Neural crest cell (in vitro differentiated cells): ENCODE measurements at regions not wholly inside any gene's neighbourhood (a gene's known extent, or its start where the extent isn't known, plus 50 kb on each side); places are given as distances from the start of the nearest gene placed in this dataset.

Experiments used
- DNase-seq: peaks from one replicate; pipeline ENCODE4 v3.0.0; 2021; ENCODE audit warnings: low read depth, mixed read lengths, low spot score
- H3K27ac Mint-ChIP-seq: one replicate; pipeline ENCODE4 v1.8.0; 2021; ENCODE audit warnings: mild to moderate bottlenecking, mixed read lengths; ENCODE audit not compliant: unreplicated experiment
- H3K27me3 Mint-ChIP-seq: 2 replicates; pipeline ENCODE4 v1.8.0; 2021; ENCODE audit warnings: low read depth, mild to moderate bottlenecking, mixed read lengths
- H3K36me3 Mint-ChIP-seq: 2 replicates; pipeline ENCODE4 v1.8.0; 2021; ENCODE audit warnings: low read depth, mild to moderate bottlenecking, mixed read lengths
- H3K4me1 Mint-ChIP-seq: 2 replicates; pipeline ENCODE4 v1.8.0; 2021; ENCODE audit warnings: mixed read lengths
- H3K4me3 Mint-ChIP-seq: one replicate; pipeline ENCODE4 v1.8.0; 2021; ENCODE audit warnings: mild to moderate bottlenecking, mixed read lengths
- H3K9me3 Mint-ChIP-seq: 2 replicates; pipeline ENCODE4 v1.8.0; 2021; ENCODE audit warnings: mixed read lengths
- TF ChIP-seq, protein P1 (sequence below): fragments of 200-600 bp; sonication (generic); conservative IDR thresholded peaks from 2 replicates; pipeline ENCODE4 v1.5.0; 2021; ENCODE audit warnings: antibody characterized with exemption, mild to moderate bottlenecking

DNA sequence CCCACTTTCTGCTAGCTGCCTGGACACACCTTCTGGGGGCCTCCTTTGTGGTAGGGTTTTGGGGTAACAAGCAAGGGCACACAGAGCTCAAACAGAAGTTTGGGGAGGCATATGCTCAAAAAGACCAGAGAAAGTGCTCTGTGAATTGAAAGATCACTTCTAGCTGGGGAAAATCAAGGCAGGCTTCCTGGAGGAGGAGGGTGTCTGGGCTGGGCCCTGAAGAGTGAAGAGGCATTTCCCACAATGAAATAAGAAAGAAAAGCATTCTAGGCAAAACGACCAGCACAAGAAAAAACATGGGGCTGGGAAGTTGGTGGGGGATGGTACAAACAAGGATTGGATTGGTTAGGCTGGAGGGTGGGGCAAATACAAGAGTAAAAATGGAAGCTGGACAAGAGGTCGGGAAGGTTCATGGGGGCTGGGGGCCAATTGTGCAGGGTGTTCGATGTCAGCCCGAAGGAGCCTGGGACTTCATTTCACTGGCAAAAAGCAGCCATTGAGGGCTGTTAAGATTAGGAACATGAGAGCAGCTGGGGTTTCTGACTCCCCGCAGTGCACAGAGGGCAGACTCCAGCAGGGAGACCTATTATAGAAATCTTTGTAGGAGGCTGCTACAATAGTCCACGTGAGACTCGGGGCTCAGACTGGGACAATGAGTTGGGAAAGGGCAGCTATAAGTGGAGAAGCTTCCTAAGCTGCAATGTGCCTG lies 51.5 kb upstream of the CMKLR1 start:
- no peaks in the 10 kb centered on the region for H3K9me3 Mint-ChIP-seq
- no peaks in the 10 kb centered on the region for H3K4me1 Mint-ChIP-seq
- no peaks in the 10 kb centered on the region for H3K36me3 Mint-ChIP-seq
- H3K27ac Mint-ChIP-seq = no peak overlapping the region
- H3K27me3 Mint-ChIP-seq = peaks cover 6% of the 10 kb centered on the region
- H3K4me3 Mint-ChIP-seq = no peak overlapping the region
- no peak for DNase-seq
- TF ChIP-seq, protein P1, sequence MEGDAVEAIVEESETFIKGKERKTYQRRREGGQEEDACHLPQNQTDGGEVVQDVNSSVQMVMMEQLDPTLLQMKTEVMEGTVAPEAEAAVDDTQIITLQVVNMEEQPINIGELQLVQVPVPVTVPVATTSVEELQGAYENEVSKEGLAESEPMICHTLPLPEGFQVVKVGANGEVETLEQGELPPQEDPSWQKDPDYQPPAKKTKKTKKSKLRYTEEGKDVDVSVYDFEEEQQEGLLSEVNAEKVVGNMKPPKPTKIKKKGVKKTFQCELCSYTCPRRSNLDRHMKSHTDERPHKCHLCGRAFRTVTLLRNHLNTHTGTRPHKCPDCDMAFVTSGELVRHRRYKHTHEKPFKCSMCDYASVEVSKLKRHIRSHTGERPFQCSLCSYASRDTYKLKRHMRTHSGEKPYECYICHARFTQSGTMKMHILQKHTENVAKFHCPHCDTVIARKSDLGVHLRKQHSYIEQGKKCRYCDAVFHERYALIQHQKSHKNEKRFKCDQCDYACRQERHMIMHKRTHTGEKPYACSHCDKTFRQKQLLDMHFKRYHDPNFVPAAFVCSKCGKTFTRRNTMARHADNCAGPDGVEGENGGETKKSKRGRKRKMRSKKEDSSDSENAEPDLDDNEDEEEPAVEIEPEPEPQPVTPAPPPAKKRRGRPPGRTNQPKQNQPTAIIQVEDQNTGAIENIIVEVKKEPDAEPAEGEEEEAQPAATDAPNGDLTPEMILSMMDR = no peak

DNA sequence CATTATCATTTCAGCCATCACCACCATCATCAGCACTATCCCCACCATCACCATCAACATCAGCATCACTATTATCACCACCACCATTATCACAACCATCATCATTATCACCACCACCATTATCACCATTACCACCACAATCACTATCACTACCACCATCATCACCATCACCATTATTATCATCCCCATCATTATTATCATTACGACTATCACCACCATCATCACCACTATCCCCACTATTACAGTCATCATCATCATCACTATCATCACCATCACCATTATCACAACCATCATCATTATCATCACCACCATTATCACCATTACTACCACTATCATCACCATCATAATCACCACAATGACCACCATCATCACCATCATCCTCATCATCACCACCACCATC lies 50.4 kb upstream of the CMKLR1 start:
- H3K4me3 Mint-ChIP-seq = no peak overlapping the region
- no peaks in the 10 kb centered on the region for H3K4me1 Mint-ChIP-seq
- no peak for DNase-seq
- peaks cover 5% of the 10 kb centered on the region for H3K27me3 Mint-ChIP-seq
- TF ChIP-seq, protein P1 = no peak
- no peak overlapping the region for H3K27ac Mint-ChIP-seq
- no peaks in the 10 kb centered on the region for H3K9me3 Mint-ChIP-seq
- H3K36me3 Mint-ChIP-seq = no peaks in the 10 kb centered on the region
